ENCODE measurements at regions not wholly inside any gene's neighbourhood (a gene's known extent, or its start where the extent isn't known, plus 50 kb on each side); places are given as distances from the start of the nearest gene placed in this dataset.

GRCh38 chr13:40464337-40465014 lies 202.0 kb downstream of the FOXO1 start:
- Histone ChIP-seq H3K9ac (ENCODE audit: low read depth in 2 of 2, low read length in 2 of 2) (no peak overlapping the region), H3K27me3 (no peaks in the 10 kb centered on the region), H3K4me1 (no peaks in the 10 kb centered on the region), H3K36me3 (no peaks in the 10 kb centered on the region), H3K27ac (no peak overlapping the region), H3K4me3 (no peak overlapping the region), H3K9me3 (no peaks in the 10 kb centered on the region)
- intact Hi-C loops (cut with DNase I) = no loop called here
- no peak for DNase-seq
- TF ChIP-seq CTCF (IDR thresholded peaks at IDR 0.05) = no peak

DNA sequence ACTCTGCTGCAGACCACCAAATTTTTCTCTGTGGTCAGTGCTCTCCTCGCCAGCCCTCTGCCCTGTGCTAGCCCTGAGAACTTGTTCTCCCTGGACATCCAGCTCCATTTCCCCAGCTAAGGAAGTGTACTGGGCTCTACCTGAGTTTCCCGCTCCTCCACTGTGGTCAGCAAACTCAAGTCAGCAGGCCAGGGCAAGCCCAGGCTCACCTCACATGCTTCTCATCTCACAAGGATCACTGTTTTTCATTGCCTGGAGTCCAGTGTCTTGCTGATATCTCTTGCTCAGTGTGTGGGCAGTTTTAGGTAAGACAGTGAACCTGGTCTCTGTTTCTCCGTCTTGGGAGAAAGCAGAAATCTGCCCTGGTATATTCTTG lies 201.4 kb downstream of the FOXO1 start:
- Histone ChIP-seq H3K4me3 (no peak overlapping the region), H3K9ac (ENCODE audit: low read depth in 2 of 2, low read length in 2 of 2) (no peak overlapping the region), H3K27ac (no peak overlapping the region), H3K27me3 (no peaks in the 10 kb centered on the region), H3K36me3 (no peaks in the 10 kb centered on the region), H3K9me3 (no peaks in the 10 kb centered on the region), H3K4me1 (no peaks in the 10 kb centered on the region)
- no peak for TF ChIP-seq CTCF (IDR thresholded peaks at IDR 0.05)
- no peak for DNase-seq
- intact Hi-C loops (cut with DNase I) = no loop called here

DNA sequence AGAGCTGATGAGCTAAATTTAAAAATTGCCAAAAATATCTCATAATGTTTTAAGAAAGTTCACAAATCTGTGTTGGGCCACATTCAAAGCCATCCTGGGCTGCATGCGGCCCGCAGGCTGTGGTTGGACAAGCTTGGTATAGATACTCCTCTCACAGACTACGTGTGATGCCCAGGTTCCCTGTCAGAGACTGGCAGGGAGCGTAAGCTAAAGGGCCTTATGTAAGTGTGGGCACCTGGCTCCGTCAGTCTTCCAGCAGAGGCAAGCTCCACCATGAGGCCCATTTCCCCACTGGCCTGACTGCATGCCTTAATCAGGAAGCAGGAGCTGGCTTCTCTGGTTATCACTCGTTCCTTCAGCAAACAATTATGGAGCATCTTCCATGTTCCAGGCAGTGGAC lies 200.2 kb downstream of the FOXO1 start:
- intact Hi-C loops (cut with DNase I) = no loop called here
- no peak for TF ChIP-seq CTCF (IDR thresholded peaks at IDR 0.05)
- Histone ChIP-seq H3K9me3 (no peaks in the 10 kb centered on the region), H3K27ac (no peak overlapping the region), H3K27me3 (no peaks in the 10 kb centered on the region), H3K4me1 (no peaks in the 10 kb centered on the region), H3K36me3 (no peaks in the 10 kb centered on the region), H3K4me3 (no peak overlapping the region), H3K9ac (ENCODE audit: low read depth in 2 of 2, low read length in 2 of 2) (no peak overlapping the region)
- no peak for DNase-seq

GRCh38 chr13:40468227-40468838 lies 198.1 kb downstream of the FOXO1 start:
- H3K27me3 ChIP-seq = no peaks in the 10 kb centered on the region

DNA sequence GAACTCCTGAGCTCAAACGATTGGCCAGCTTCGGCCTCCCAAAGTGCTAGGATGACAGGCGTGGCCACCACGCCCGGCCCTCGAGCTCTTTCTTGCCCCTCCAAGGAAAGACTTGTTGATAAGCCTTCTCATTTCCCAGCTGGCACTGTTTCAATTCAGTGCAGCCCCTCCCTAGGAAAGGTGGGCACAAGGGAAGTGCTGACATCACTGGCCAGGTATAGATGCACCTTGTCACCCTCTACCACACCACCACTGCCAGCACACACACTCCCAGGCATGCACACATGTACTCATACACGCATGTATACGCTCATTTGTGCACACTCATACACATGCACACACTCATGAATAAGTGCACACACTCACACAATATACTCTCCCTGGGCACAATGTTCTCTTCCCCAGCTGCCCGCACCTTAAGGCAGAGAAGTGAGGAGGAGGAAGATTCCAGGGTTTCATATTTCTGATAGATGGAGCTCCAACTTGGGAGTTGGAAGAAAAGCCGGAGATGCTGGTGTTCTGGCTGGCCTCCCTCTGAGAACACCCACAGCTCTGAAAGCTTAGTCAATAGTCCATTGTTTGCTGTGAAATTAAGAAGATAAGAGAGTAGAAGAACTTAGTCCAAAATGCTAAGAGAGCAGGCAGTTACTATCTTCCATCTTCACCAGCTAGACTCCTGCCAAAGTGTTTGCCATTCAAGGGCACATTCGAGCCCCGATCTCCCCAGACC lies 196.7 kb downstream of the FOXO1 start:
- intact Hi-C loops (cut with DNase I) = no loop called here
- Histone ChIP-seq H3K4me1 (no peaks in the 10 kb centered on the region), H3K27ac (no peak overlapping the region), H3K9ac (ENCODE audit: low read depth in 2 of 2, low read length in 2 of 2) (no peak overlapping the region), H3K27me3 (no peaks in the 10 kb centered on the region), H3K36me3 (no peaks in the 10 kb centered on the region), H3K9me3 (no peaks in the 10 kb centered on the region), H3K4me3 (no peak overlapping the region)
- TF ChIP-seq CTCF (IDR thresholded peaks at IDR 0.05) = no peak
- DNase-seq = no peak

More at GRCh38 chr13:40468227-40468838, 198.1 kb downstream of the FOXO1 start:
- Histone ChIP-seq H3K4me3 (no peak overlapping the region), H3K4me1 (no peaks in the 10 kb centered on the region), H3K9me3 (no peaks in the 10 kb centered on the region), H3K36me3 (no peaks in the 10 kb centered on the region), H3K27ac (no peak overlapping the region), H3K9ac (ENCODE audit: low read depth in 2 of 2, low read length in 2 of 2) (no peak overlapping the region)
- no peak for DNase-seq
- TF ChIP-seq CTCF (IDR thresholded peaks at IDR 0.05) = no peak
- intact Hi-C loops (cut with DNase I) = no loop called here

Measured in colonic mucosa (tissue), 4 donors.